RWPE1 (cell line): ENCODE measurements at regions not wholly inside any gene's neighbourhood (a gene's known extent, or its start where the extent isn't known, plus 50 kb on each side); places are given as distances from the start of the nearest gene placed in this dataset.
A peak's percentile ranks its signal among the peaks of the same experiment; 100 is the strongest.

Source experiments
- CTCF ChIA-PET: fragments of 350-600 bp; sonication (Branson Sonifier 250); formaldehyde crosslinking; extraction: SDS; loops from one replicate; lab custom pipeline; 2021; lab: Yijun Ruan, JAX
- POLR2A ChIA-PET: fragments of 400-600 bp; formaldehyde crosslinking; extraction: SDS; loops from one replicate; lab custom pipeline; 2020; ENCODE audit warnings: antibody characterized with exemption; ENCODE audit not compliant: low non-redundant PET; lab: Yijun Ruan, JAX
- DNase-seq: peaks from one replicate; pipeline ENCODE4 v3.0.0; 2012; ENCODE audit warnings: low spot score
- H3K27ac ChIP-seq: fragments of 450-650 bp; 2 replicates; pipeline ENCODE4 v1.5.1; 2017
- CTCF ChIP-seq: fragments of 450-650 bp; conservative IDR thresholded peaks from 2 replicates; pipeline ENCODE4 v1.5.1; 2017; ENCODE audit warnings: low read depth, mild to moderate bottlenecking

- no peak overlapping the region for H3K27ac ChIP-seq
- DNase-seq: peak; percentile 10
- CTCF ChIA-PET: no interaction called here
- POLR2A ChIA-PET: no interaction called here
- TF ChIP-seq CTCF: no peak
These were observed 1181.6 kb downstream of the DNAJB9 start for GRCh38 chr7:109751241-109751640.

- ChIA-PET CTCF (no interaction called here), POLR2A (no interaction called here)
- no peak for DNase-seq
- no peak overlapping the region for H3K27ac ChIP-seq
- TF ChIP-seq CTCF: no peak
These were observed 1182.4 kb downstream of the DNAJB9 start for GRCh38 chr7:109752068-109752467.

- TF ChIP-seq CTCF: no peak
- no peak overlapping the region for H3K27ac ChIP-seq
- ChIA-PET POLR2A (no interaction called here), CTCF (interaction anchor here (0.5 to 0.6 kb wide), 2 partner anchors 140 to 1245 kb away, joined by 3 read pairs; no protein-coding TSS in a partner anchor)
- DNase-seq: no peak
These were observed 1188.0 kb downstream of the DNAJB9 start for GRCh38 chr7:109757713-109758112.

- POLR2A ChIA-PET: no interaction called here
- CTCF ChIA-PET: no interaction called here
- no peak overlapping the region for H3K27ac ChIP-seq
- no peak for TF ChIP-seq CTCF
- no peak for DNase-seq
These were observed 1193.9 kb downstream of the DNAJB9 start for GRCh38 chr7:109763611-109764010.

GRCh38 chr7:109772161-109772560 lies 1202.5 kb downstream of the DNAJB9 start:
- no peak overlapping the region for H3K27ac ChIP-seq
- no peak for TF ChIP-seq CTCF
- no peak for DNase-seq
- ChIA-PET POLR2A (no interaction called here), CTCF (no interaction called here)

- H3K27ac ChIP-seq: no peak overlapping the region
These were observed 1213.1 kb downstream of the DNAJB9 start for GRCh38 chr7:109782806-109783205.

More at GRCh38 chr7:109782806-109783205, 1213.1 kb downstream of the DNAJB9 start:
- ChIA-PET CTCF (no interaction called here), POLR2A (no interaction called here)
- no peak for DNase-seq
- TF ChIP-seq CTCF: no peak
